KG1 (cell line): ENCODE measurements at regions not wholly inside any gene's neighbourhood (a gene's known extent, or its start where the extent isn't known, plus 50 kb on each side); places are given as distances from the start of the nearest gene placed in this dataset.

Experiments used
- DNase-seq: peaks from one replicate; lab custom pipeline; 2025; lab: John Stamatoyannopoulos, UW

- no peak for DNase-seq
Observed at GRCh38 chr13:79778741-79779460, 297.9 kb downstream of the NDFIP2 start.

DNA sequence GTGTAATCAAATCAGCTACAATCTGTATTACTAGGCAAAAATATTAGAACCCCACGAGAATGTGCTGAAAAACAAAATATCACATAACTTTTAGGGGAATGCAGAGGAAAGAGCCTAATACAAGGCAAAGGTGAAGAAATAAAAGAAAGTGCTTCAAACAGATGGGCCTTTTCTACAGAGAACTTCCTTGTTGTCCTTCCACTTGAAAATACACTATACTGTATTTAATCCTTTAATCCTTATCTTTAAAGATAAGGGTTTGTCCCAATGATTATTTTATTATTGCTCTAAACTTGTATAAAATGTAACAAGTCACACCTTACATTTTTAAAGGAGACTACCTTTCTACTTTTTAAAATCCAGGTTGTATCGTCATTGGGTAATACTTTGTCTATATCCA lies 296.5 kb downstream of the NDFIP2 start:
- no peak for DNase-seq

GRCh38 chr13:79776531-79777295 lies 295.8 kb downstream of the NDFIP2 start:
- no peak for DNase-seq

- peak; percentile 3 for DNase-seq
Observed at GRCh38 chr13:79775830-79776229, 294.9 kb downstream of the NDFIP2 start.

- no peak for DNase-seq
Observed at GRCh38 chr13:79772811-79773210, 291.9 kb downstream of the NDFIP2 start.

DNA sequence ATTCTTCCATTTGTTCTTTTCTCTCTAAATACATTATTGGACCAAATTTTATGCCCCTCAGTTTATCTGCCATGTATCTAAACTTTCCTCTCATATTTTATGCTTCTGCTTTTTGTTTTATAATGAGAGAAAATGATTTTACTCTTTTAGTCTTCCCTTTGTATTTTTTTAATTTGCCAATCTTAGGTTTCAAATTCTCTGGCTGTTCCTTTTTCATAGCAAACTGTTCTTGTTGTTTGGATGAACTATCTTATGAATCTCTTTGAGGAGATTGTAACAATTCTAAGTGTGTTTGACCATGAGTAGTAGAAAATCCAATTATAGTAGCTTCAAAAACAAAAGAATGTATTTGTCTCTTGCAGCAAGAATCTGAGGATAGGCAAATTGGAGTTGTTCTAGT lies 290.5 kb downstream of the NDFIP2 start:
- no peak for DNase-seq

- no peak for DNase-seq
Observed at GRCh38 chr13:79770056-79770455, 289.1 kb downstream of the NDFIP2 start.

DNA sequence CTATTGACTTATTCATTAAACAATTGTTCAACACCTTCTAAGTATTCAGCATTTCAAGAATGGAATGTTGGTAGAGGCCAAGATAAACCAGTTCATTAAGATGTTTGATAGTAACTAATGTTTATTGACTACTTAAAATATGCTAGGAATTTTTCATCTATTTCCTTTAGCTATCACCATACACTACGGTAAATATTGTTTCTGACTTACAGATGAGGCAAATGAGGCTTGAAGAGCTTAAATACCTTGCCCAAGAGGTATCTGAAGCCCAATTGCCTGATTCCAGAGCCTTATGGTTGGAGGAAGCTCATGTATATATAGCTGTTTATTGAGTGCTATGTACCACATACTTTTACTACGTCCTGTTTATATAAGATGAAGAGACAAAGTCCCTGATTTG lies 286.2 kb downstream of the NDFIP2 start:
- DNase-seq: no peak

- DNase-seq: no peak
Observed at GRCh38 chr13:79765331-79765730, 284.4 kb downstream of the NDFIP2 start.

DNA sequence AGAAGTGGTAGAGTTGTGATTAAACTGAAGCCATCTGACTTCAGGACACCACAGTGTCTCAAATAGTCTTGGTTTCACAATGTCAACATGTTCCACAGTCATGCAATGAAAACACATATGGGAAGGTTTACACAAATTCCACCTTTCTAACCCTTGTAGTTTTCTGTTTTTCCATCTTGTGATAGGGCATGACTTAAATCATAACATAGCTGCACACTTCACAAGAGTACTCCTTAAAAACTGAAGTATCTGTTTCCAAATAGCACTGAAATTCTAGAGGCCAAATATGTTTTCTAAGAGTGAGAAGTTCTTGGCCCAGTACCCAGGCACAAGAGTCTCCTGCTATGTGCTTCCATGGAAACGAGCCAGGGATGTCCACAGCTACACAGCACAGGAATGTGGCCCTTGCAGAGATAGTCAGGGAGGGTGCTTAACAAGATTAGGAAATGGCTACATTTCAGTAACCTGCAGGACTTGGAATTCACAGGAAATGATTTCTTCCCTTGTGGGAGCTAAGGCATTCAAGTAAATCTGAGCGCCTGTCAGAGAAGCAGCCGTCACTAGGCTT lies 269.1 kb downstream of the NDFIP2 start:
- DNase-seq: no peak

- DNase-seq: no peak
Observed at GRCh38 chr13:79749566-79749965, 268.6 kb downstream of the NDFIP2 start.

DNA sequence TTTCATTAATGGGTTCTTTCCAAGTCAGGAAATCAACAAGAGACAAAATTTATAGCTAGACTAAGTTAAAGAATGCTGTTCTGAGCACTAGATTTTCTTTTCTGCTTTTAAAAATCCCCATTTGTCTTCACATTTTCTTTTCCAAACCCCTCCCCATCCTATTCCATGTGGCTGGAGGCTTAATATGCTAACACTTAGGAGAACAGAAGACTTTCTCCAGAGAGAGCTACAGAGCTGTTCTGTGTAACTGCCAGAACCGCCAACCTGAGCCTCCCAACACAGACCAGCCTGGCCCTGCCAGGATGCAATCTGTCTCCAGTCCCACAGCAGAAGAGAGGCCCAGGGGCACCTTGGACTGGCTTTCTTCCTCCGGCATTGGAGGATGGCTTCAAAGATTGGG lies 264.1 kb downstream of the NDFIP2 start:
- DNase-seq: no peak

DNA sequence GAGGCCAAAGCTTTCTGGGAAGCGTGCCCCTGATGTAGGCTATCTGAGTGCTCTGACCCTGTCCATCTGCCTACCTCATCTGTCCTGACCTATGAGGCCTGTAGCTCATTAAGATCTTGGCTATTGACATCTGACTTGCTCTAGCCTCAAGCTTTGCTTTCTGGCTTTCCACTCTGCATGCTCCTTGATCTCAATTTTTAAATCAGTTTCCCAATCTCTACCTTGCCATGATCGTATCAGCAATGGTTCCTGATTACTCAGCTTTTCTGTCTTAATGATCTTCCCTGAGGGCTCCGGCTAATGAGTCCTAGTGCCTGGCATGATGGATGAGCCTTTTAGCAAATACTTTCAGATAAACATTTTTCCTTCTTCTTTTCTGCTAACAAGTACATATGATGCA lies 262.0 kb downstream of the NDFIP2 start:
- DNase-seq: no peak

- no peak for DNase-seq
Observed at GRCh38 chr13:79740991-79741390, 260.0 kb downstream of the NDFIP2 start.

GRCh38 chr13:79736356-79736755 lies 255.4 kb downstream of the NDFIP2 start:
- no peak for DNase-seq

DNA sequence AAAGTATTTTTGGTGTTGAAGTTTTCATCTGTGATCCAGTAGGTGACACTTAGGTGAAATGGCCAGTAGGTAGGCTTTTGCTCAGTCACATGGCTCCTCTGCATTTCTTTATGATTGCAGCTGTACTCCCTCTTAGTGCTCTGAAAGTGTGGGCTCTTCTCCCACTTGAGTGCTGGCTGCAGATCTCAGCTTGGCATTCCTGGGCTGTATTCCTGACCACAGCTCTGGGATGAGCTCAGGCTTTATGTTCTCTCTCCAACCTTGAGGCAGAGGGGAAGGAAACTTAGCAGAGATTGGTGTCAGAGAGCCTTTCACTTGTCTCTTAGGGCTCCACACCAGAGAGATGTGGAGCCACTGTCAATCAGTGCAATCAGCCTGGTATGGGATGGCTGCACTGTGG lies 254.3 kb downstream of the NDFIP2 start:
- no peak for DNase-seq

GRCh38 chr13:79727086-79727485 lies 246.1 kb downstream of the NDFIP2 start:
- DNase-seq: no peak

DNA sequence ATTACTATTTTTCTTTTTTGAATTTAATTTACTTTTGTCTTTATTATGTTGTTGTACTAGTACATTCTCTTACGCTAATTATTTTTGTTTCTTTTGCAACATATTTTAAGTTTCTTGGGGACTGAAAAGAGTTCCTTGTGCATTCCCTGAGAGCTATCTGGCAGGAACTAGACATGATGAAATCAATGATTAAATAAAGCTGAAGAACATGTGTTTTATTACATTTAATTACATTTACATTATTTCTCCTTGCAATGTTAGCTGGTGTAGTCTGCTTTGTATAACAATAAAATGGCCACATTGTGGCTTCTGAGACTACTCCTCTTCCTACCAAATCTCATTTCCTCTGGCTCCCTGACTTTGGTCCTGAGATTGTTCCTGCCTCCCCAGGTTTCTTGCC lies 244.9 kb downstream of the NDFIP2 start:
- DNase-seq: no peak

- DNase-seq: no peak
Observed at GRCh38 chr13:79724348-79725103, 243.6 kb downstream of the NDFIP2 start.

DNA sequence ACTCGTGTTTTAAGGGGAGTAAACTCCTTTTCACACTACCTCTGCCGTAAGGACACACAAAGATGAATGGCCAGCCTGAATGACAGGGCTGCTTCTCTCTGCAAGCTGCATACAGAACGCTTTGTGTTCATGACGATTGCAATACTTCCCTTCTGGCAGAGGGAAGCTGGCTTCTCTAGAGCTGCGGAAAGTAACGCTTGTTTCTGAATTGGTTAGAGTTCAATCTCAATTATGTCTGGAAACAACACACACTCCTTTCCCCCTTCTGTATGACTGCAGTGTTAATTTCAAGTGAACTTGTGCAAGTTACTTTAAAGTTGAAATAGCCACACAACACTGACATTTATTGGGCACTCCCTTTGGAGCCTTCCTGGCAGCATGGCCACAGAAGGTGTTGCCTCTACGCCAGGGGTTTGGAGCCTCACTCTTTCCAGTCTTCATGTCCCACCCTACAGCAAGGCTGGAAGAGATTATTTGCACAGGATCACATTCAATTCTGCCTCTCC lies 242.6 kb downstream of the NDFIP2 start:
- DNase-seq: no peak

DNA sequence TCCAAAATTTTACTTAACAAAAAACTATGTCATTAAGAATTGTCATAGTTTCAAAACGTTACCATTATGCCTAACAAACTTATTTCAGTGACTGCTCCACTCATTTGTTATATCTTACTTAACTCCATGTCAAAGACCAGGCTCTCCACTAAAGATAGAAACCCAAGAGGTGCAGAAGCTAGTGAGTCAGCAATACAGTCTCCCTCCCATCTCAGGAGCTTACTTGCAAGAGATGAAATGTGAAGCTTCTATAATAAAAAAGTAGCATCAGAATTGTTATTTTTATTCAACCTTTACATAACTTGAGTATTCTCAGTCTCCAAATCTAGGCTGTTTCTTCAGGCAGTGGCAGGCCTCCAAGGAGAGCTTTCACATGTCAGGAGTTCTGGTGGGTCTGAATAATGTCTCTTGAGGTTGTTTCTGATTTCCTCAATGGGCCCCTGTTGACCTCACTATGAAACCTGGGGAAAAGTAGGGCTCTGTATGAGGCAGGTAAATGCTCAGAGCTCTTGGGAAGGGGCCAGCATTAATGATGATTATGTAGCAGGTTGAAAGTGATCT lies 242.0 kb downstream of the NDFIP2 start:
- no peak for DNase-seq

GRCh38 chr13:79716191-79716590 lies 235.2 kb downstream of the NDFIP2 start:
- no peak for DNase-seq
